ENCODE measurements at regions not wholly inside any gene's neighbourhood (a gene's known extent, or its start where the extent isn't known, plus 50 kb on each side); places are given as distances from the start of the nearest gene placed in this dataset.
A peak's percentile ranks its signal among the peaks of the same experiment; 100 is the strongest.

DNA sequence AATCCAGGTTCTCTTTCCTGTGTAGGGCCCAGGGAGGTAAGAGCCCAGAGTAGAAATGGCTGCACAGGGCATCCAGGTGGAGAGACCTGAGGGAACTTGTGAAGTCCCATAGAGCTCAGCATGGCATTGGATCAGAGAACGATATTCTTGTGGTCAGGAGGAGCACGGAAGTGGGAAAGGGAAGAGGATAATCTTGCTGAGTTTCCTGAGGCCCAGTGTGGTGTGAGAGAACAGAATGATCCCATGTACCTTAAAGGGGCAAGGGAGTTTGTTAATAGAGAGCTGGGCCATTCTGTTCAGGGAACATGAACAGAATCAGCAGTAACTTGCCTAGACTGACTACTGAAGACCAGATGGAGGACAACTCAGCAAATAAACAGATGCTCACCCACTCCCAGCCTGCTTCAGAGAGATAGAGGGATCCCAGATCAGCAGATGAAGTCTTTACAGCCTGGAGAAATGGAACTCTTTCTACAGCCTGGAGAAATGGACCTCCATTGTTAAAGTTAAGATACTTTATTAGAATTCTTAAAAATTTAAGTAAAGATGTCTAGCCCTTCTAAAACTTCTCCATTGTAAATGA, 119.7 kb upstream of the ELL2 start:
- no peak overlapping the region for H3K4me3 ChIP-seq (ENCODE audit: low read length)
- TF ChIP-seq, protein P1, sequence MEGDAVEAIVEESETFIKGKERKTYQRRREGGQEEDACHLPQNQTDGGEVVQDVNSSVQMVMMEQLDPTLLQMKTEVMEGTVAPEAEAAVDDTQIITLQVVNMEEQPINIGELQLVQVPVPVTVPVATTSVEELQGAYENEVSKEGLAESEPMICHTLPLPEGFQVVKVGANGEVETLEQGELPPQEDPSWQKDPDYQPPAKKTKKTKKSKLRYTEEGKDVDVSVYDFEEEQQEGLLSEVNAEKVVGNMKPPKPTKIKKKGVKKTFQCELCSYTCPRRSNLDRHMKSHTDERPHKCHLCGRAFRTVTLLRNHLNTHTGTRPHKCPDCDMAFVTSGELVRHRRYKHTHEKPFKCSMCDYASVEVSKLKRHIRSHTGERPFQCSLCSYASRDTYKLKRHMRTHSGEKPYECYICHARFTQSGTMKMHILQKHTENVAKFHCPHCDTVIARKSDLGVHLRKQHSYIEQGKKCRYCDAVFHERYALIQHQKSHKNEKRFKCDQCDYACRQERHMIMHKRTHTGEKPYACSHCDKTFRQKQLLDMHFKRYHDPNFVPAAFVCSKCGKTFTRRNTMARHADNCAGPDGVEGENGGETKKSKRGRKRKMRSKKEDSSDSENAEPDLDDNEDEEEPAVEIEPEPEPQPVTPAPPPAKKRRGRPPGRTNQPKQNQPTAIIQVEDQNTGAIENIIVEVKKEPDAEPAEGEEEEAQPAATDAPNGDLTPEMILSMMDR (conservative IDR thresholded peaks at IDR 0.05; ENCODE audit: low read length), result no peak
- DNase-seq (ENCODE audit: low read depth), result no peak

DNA sequence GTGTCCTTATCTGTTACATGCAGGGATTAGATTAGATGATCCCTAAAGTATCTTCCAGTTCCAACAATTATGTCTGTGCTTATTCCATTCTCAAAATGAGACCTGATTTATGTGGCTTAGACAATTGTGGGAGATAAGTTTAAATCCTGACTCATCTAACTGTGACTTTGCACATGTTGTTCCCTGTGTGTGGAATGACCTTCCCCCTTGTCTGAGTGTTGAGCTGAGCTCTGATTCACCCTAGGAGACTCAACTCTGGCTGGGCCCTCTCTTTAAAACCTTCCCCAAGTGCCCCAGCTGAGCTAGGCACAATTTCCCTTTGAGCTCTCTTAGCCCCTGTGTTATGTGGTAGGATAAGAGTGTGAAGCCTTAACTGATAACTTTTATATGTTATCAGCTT, 118.9 kb upstream of the ELL2 start:
- H3K4me3 ChIP-seq (ENCODE audit: low read length), result no peak overlapping the region
- TF ChIP-seq, protein P1 (conservative IDR thresholded peaks at IDR 0.05; ENCODE audit: low read length), result no peak
- DNase-seq (ENCODE audit: low read depth), result peak; percentile 45

DNA sequence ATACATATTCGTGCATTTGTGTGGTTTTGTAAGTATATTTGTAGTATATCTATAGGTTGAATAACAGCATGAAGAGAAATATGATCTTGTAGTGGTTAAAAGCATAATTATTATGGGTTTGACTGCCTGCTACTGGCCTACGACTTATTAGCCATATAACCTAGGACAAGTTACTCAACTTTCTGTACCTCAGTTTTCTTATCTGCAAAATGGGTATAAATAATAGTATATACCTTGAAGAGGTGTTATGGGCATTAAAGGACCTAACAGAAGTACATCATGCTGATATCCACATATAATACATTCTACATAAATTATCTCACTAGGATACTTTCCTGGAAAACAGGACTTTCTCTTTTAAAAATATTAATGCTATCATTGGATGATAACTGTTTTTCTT, 118.3 kb upstream of the ELL2 start:
- TF ChIP-seq, protein P1 (conservative IDR thresholded peaks at IDR 0.05; ENCODE audit: low read length), result no peak
- no peak overlapping the region for H3K4me3 ChIP-seq (ENCODE audit: low read length)
- no peak for DNase-seq (ENCODE audit: low read depth)

DNA sequence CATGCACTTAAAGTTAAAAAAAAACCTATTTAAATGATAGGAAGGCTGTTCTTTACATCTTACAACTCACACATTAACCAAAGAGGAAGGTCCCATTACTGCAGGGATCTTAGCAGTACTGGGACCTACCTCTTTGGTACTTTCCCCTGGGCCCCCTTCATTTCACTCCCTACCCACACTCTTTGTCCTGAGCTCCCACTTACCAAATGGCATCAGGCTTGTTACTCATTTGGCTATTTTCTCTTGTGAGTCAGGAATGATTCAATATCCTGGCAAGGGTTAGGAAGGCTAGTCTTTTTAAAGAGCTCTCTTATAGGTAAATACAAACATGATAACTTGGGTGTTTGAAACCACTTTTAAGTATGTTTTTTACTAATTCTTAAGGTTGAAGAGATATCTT, 117.4 kb upstream of the ELL2 start:
- peak; percentile 91 for DNase-seq (ENCODE audit: low read depth)
- H3K4me3 ChIP-seq (ENCODE audit: low read length), result no peak overlapping the region
- TF ChIP-seq, protein P1 (conservative IDR thresholded peaks at IDR 0.05; ENCODE audit: low read length), result no peak

DNA sequence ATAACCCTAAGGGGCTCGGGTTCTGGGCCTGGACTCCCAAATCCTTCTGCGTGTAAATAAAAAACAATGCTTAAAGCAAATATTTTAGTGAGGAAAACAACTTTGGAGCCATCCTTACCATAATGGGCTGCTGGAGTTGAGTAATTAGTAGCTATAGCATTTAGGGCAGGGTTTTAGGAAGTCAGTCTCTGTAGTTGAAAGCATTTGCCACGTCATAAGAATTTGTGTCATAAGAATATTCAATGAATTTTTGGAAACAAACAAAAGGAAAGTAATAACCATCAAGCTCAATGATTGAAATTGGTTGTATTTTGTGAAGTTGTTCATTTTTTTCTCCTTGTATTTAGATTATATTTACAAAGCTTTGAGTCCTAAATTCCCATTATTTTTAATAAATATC, 114.8 kb upstream of the ELL2 start:
- H3K4me3 ChIP-seq (ENCODE audit: low read length), result no peak overlapping the region
- no peak for DNase-seq (ENCODE audit: low read depth)
- TF ChIP-seq, protein P1 (conservative IDR thresholded peaks at IDR 0.05; ENCODE audit: low read length), result no peak

DNA sequence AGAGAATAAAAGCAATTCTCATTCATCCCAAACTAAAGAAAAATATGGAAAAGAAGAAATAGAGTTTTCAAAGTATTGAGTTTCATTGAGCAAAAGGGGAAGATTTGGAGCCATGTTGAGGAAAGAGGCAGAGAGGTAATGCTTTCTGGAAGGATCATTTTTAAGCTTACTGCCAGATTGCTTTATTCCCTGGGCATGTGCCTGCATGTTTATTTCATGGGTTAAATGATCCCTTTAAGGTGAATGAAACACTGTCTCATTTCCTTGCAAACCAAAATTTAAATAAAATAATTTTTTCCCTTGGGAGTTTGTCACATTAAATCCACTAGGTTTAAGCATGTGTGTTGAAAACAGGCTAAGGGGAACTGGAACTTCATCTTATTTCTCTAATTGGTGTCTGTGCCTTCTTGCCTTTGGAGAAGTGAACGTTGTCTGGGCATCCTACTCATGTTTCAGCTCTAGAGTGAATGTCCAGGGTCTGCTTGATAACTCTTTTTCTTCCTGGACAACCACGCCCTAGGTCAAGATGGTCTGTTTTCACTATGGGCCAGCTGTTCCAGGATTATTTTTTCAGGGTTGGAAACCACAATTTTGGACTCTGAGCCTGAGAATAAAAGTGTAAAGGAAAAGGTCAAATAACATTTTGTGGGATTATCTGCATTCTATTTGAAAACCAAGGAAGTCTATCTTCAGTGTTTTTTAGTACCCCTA, 114.1 kb upstream of the ELL2 start:
- H3K4me3 ChIP-seq (ENCODE audit: low read length), result no peak overlapping the region
- TF ChIP-seq, protein P1 (conservative IDR thresholded peaks at IDR 0.05; ENCODE audit: low read length), result no peak
- no peak for DNase-seq (ENCODE audit: low read depth)

DNA sequence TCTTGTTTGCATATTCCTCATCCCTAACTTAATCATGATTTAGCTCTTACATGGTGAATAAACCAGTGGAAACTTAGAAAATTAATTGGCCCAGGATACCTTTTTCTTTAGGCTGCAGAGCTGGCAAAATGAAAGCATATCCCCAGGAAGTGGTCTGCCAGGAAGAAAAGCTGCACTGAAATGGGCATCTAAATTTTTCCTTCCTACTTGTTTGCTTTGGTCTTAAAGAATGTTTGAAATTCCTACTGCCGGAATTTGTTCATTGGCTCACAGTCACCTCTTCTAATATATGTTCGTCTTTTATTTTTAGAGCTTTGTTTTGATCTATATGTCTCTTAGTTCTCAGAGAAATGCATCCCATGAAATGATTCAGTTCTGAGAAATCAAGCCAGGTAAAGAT, 113.2 kb upstream of the ELL2 start:
- TF ChIP-seq, protein P1 (conservative IDR thresholded peaks at IDR 0.05; ENCODE audit: low read length), result no peak
- H3K4me3 ChIP-seq (ENCODE audit: low read length), result no peak overlapping the region
- DNase-seq (ENCODE audit: low read depth), result no peak

Measured in AG10803 (cell line).